GM18511 (cell line): ENCODE measurements at regions not wholly inside any gene's neighbourhood (a gene's known extent, or its start where the extent isn't known, plus 50 kb on each side); places are given as distances from the start of the nearest gene placed in this dataset.
A peak's percentile ranks its signal among the peaks of the same experiment; 100 is the strongest.

Source experiments
- ATAC-seq: cut with Tn5 transposase; IDR thresholded peaks from one replicate; pipeline ENCODE4 v1.9.1; 2021; ENCODE audit warnings: mild to moderate bottlenecking, moderate library complexity; ENCODE audit not compliant: unreplicated experiment

GRCh38 chr2:144217853-144218633 is 301.9 kb downstream of the ZEB2 start:
- no peak for ATAC-seq

- peak; percentile 61 for ATAC-seq
Measured at GRCh38 chr2:144215701-144216675, 303.9 kb downstream of the ZEB2 start.

GRCh38 chr2:144215207-144215606 is 304.7 kb downstream of the ZEB2 start:
- ATAC-seq = no peak

- ATAC-seq = peak; percentile 96
Measured at GRCh38 chr2:144213797-144214196, 306.1 kb downstream of the ZEB2 start.

GRCh38 chr2:144211826-144212225 is 308.1 kb downstream of the ZEB2 start:
- no peak for ATAC-seq

GRCh38 chr2:144211065-144211464 is 308.9 kb downstream of the ZEB2 start:
- no peak for ATAC-seq

GRCh38 chr2:144210076-144210475 is 309.8 kb downstream of the ZEB2 start:
- ATAC-seq = no peak

- no peak for ATAC-seq
Measured at GRCh38 chr2:144208924-144209323, 311.0 kb downstream of the ZEB2 start.

GRCh38 chr2:144206019-144206418 is 313.9 kb downstream of the ZEB2 start:
- no peak for ATAC-seq

GRCh38 chr2:144201868-144202468 is 318.0 kb downstream of the ZEB2 start:
- ATAC-seq = no peak

GRCh38 chr2:144201126-144201525 is 318.8 kb downstream of the ZEB2 start:
- no peak for ATAC-seq

GRCh38 chr2:144198116-144198515 is 321.8 kb downstream of the ZEB2 start:
- ATAC-seq = no peak

GRCh38 chr2:144194326-144195071 is 325.4 kb downstream of the ZEB2 start:
- no peak for ATAC-seq

GRCh38 chr2:144190908-144191605 is 328.9 kb downstream of the ZEB2 start:
- no peak for ATAC-seq

- ATAC-seq = peak; percentile 91
Measured at GRCh38 chr2:144183727-144184126, 336.2 kb downstream of the ZEB2 start.

GRCh38 chr2:144181001-144181400 is 338.9 kb downstream of the ZEB2 start:
- ATAC-seq = no peak

GRCh38 chr2:144180131-144180530 is 339.8 kb downstream of the ZEB2 start:
- no peak for ATAC-seq

- ATAC-seq = no peak
Measured at GRCh38 chr2:144170179-144170578, 349.7 kb downstream of the ZEB2 start.

- no peak for ATAC-seq
Measured at GRCh38 chr2:144166743-144167142, 353.2 kb downstream of the ZEB2 start.

- no peak for ATAC-seq
Measured at GRCh38 chr2:144165599-144166250, 354.2 kb downstream of the ZEB2 start.
